HCT116 (cell line): ENCODE measurements at regions not wholly inside any gene's neighbourhood (a gene's known extent, or its start where the extent isn't known, plus 50 kb on each side); places are given as distances from the start of the nearest gene placed in this dataset.

Experiments
- ATAC-seq: fragments of 200-7000 bp; cut with Tn5 transposase; 2 replicates; pipeline ENCODE4 v1.9.1; 2020; ENCODE audit warnings: mild to moderate bottlenecking, moderate library complexity
- BruUV-seq: library from RNA; stranded (reverse); fragments of 400-500 nt; replicated peaks from 2 replicates; lab custom pipeline; 2021; lab: Mats Ljungman, UMichigan
- CTCF ChIA-PET: fragments of 300-600 bp; sonication (Branson Sonifier 250); formaldehyde crosslinking; loops from one replicate; lab custom pipeline; 2021; ENCODE audit warnings: antibody characterized with exemption; lab: Charles Lee
- POLR2A ChIA-PET: fragments of 300-600, 350-600 bp; sonication (Branson Sonifier 250); formaldehyde crosslinking; loops from one replicate; lab custom pipeline; 2021; ENCODE audit warnings: antibody characterized with exemption; lab: Charles Lee
- RAD21 ChIA-PET, 2 experiments: fragments of 300-600 bp; sonication (Branson Sonifier 250); formaldehyde crosslinking; loops; one replicate each; lab custom pipeline; 2023; ENCODE audit warnings: low total read pairs in 2 of 2; ENCODE audit not compliant: uncharacterized antibody in 2 of 2, unreplicated experiment in 2 of 2, low non-redundant PET in 1 of 2; lab: Charles Lee
- DNase-seq: peaks from one replicate; pipeline ENCODE4 v3.0.0-alpha.2; 2010; ENCODE audit warnings: low read depth, low spot score
- H2AFZ ChIP-seq: fragments of 200-600 bp; shearing (Covaris generic), sonication (generic); 2 replicates; pipeline ENCODE4 v1.6.1; 2017; ENCODE audit warnings: low read depth, mixed run types, mixed read lengths, antibody characterized with exemption, low read length; ENCODE audit not compliant: poor library complexity, severe bottlenecking
- H3K27ac ChIP-seq: 2 replicates; pipeline ENCODE4 v1.5.1; 2012; ENCODE audit warnings: low read depth, low read length
- H3K27me3 ChIP-seq: fragments of 200-600 bp; sonication (generic); 2 replicates; pipeline ENCODE4 v1.6.1; 2016; ENCODE audit warnings: mixed run types, low read length, mixed read lengths; ENCODE audit not compliant: insufficient read depth
- H3K36me3 ChIP-seq, 2 experiments: fragments of 200-500 bp in 1 of 2; fragments of 200-600 bp in 1 of 2; sonication (Bioruptor generic) in 1 of 2; sonication (generic) in 1 of 2; 2 replicates each; pipeline versions ENCODE4 v1.5.1 to v1.6.1; 2014 to 2016; ENCODE audit warnings: low read length in 2 of 2, inconsistent platforms in 1 of 2, mixed read lengths in 1 of 2, mixed run types in 1 of 2; ENCODE audit not compliant: insufficient read depth in 2 of 2, control insufficient read depth in 1 of 2
- H3K4me1 ChIP-seq, 2 experiments: fragments of 200-600 bp in 1 of 2; sonication (generic) in 1 of 2; 2 replicates each; pipeline versions ENCODE4 v1.5.1 to v1.6.1; 2012 to 2017; ENCODE audit warnings: low read length in 2 of 2, inconsistent platforms in 1 of 2, mild to moderate bottlenecking in 1 of 2, mixed read lengths in 1 of 2, mixed run types in 1 of 2, moderate library complexity in 1 of 2; ENCODE audit not compliant: insufficient read depth in 2 of 2, control insufficient read depth in 1 of 2
- H3K4me2 ChIP-seq: fragments of 200-600 bp; sonication (generic); 2 replicates; pipeline ENCODE4 v1.6.1; 2017; ENCODE audit warnings: mixed run types, low read length, mixed read lengths
- H3K4me3 ChIP-seq, 2 experiments: fragments of 200-600 bp in 1 of 2; sonication (generic) in 1 of 2; replicated peaks in 1 of 2; 2 replicates each; pipeline ENCODE4 v1.5.1; 2011 to 2016; ENCODE audit warnings: low read length in 2 of 2, control low read depth in 1 of 2, low read depth in 1 of 2, mild to moderate bottlenecking in 1 of 2, mixed read lengths in 1 of 2, mixed run types in 1 of 2
- H3K79me2 ChIP-seq: fragments of 200-600 bp; sonication (generic); 2 replicates; pipeline ENCODE4 v1.6.1; 2017; ENCODE audit warnings: mild to moderate bottlenecking, mixed run types, low read length, moderate library complexity, mixed read lengths; ENCODE audit not compliant: insufficient read depth
- H3K9ac ChIP-seq: fragments of 200-600 bp; sonication (generic); 2 replicates; pipeline ENCODE4 v1.6.1; 2016; ENCODE audit warnings: low read length, mixed read lengths
- H3K9me2 ChIP-seq: fragments of 200-600 bp; sonication (generic), shearing (Covaris generic); 2 replicates; pipeline ENCODE4 v1.6.1; 2017; ENCODE audit warnings: mixed run types, mild to moderate bottlenecking, moderate library complexity; ENCODE audit not compliant: insufficient read depth
- H3K9me3 ChIP-seq, 2 experiments: fragments of 200-500 bp in 1 of 2; fragments of 200-600 bp in 1 of 2; sonication (Bioruptor generic) in 1 of 2; sonication (generic) in 1 of 2; 2 replicates each; pipeline ENCODE4 v1.6.1; 2014 to 2017; ENCODE audit warnings: low read length in 2 of 2, mixed read lengths in 2 of 2, inconsistent platforms in 1 of 2, low read depth in 1 of 2, mild to moderate bottlenecking in 1 of 2, mixed run types in 1 of 2, moderate library complexity in 1 of 2; ENCODE audit not compliant: control insufficient read depth in 1 of 2, insufficient read depth in 1 of 2
- H4K20me1 ChIP-seq: fragments of 200-600 bp; sonication (generic), shearing (Covaris generic); 2 replicates; pipeline ENCODE4 v1.6.1; 2017; ENCODE audit warnings: mixed run types, mild to moderate bottlenecking, moderate library complexity; ENCODE audit not compliant: insufficient read depth
- CBX3 ChIP-seq: IDR thresholded peaks from 2 replicates; pipeline ENCODE4 v1.6.1; 2012; ENCODE audit warnings: low read depth
- CEBPB ChIP-seq: IDR thresholded peaks from 2 replicates; pipeline ENCODE4 v1.6.1; 2012; ENCODE audit warnings: low read depth
- EGR1 ChIP-seq: IDR thresholded peaks from 2 replicates; pipeline ENCODE4 v1.6.1; 2012; ENCODE audit warnings: low read depth
- EZH2phosphoT487 ChIP-seq: fragments of 200-600 bp; IDR thresholded peaks from 2 replicates; pipeline ENCODE4 v1.6.1; 2018; ENCODE audit warnings: antibody characterized with exemption, borderline replicate concordance
- FOSL1 ChIP-seq: IDR thresholded peaks from 2 replicates; pipeline ENCODE4 v1.6.1; 2012; ENCODE audit warnings: low read depth
- JUND ChIP-seq: IDR thresholded peaks from 2 replicates; pipeline ENCODE4 v1.6.1; 2012
- POLR2AphosphoS5 ChIP-seq: IDR thresholded peaks from 2 replicates; pipeline ENCODE4 v1.6.1; 2011; ENCODE audit warnings: mild to moderate bottlenecking, low read depth, low read length, moderate library complexity
- RAD21 ChIP-seq: IDR thresholded peaks from 2 replicates; pipeline ENCODE4 v1.6.1; 2012; ENCODE audit warnings: low read depth, mild to moderate bottlenecking
- SIN3A ChIP-seq: IDR thresholded peaks from 2 replicates; pipeline ENCODE4 v1.6.1; 2012; ENCODE audit warnings: low read depth
- SP1 ChIP-seq: IDR thresholded peaks from 2 replicates; pipeline ENCODE4 v1.6.1; 2012; ENCODE audit warnings: low read depth
- SRF ChIP-seq: IDR thresholded peaks from 2 replicates; pipeline ENCODE4 v1.6.1; 2012; ENCODE audit warnings: low read depth
- TCF7L2 ChIP-seq: IDR thresholded peaks from 2 replicates; pipeline ENCODE4 v1.7.0; 2011; ENCODE audit warnings: borderline replicate concordance, inconsistent platforms; ENCODE audit not compliant: insufficient read depth, insufficient read length; ENCODE audit errors: extremely low read depth
- YY1 ChIP-seq: IDR thresholded peaks from 2 replicates; pipeline ENCODE4 v1.6.1; 2011; ENCODE audit warnings: low read length, low read depth, moderate library complexity, mild to moderate bottlenecking; ENCODE audit not compliant: insufficient replicate concordance; ENCODE audit errors: extremely low read depth
- ZNF274 ChIP-seq: fragments of 200-500 bp; sonication (Bioruptor generic); IDR thresholded peaks from 2 replicates; pipeline ENCODE4 v1.6.1; 2014; ENCODE audit warnings: mild to moderate bottlenecking, low read depth, low read length, inconsistent platforms
- intact Hi-C: fragments of 100-400 bp; cut with micrococcal nuclease; formaldehyde crosslinking; loops from 2 replicates; pipeline ENCODE4 v1.10.0; 2022
- TF ChIP-seq, protein P1 (sequence below): IDR thresholded peaks from 2 replicates; pipeline ENCODE4 v1.6.1; 2012
- TF ChIP-seq, protein P2 (sequence below): IDR thresholded peaks from 2 replicates; pipeline ENCODE4 v1.6.1; 2011; ENCODE audit warnings: mild to moderate bottlenecking, low read length, moderate library complexity; ENCODE audit not compliant: insufficient replicate concordance; ENCODE audit errors: extremely low read depth
- TF ChIP-seq, protein P3 (sequence below): IDR thresholded peaks from 2 replicates; pipeline ENCODE4 v1.6.1; 2012

DNA sequence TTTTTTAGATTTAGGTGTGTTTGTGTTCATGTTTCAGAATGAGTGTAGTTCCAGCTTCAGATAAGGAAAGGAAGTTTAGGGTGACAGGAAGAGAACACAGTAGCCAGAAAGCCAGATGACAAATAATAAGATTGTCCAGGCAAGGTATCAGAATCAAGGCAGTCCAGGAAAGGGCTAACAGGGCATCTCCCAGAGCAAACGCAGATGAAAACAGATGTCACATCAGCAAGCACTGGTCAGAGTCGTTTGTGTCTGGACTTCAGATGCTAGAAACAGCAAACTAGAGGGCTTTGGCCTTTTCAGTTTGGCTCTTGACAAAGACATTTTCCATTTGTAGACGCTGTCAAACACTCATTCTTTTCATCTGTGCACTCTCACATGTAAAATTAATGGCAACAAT, 65.5 kb downstream of the VIP start:
- no peak overlapping the region for H3K4me2 ChIP-seq
- POLR2A ChIA-PET = no interaction called here

More for the DNA sequence above, 65.5 kb downstream of the VIP start:
- ChIA-PET RAD21 (no interaction called here), CTCF (no interaction called here)
- Histone ChIP-seq H3K27me3 (peaks cover 52% of the 10 kb centered on the region), H3K9me3 (no peaks in the 10 kb centered on the region), H3K4me3 (no peak overlapping the region), H3K79me2 (no peaks in the 10 kb centered on the region), H3K9me2 (no peaks in the 10 kb centered on the region), H2AFZ (no peak overlapping the region), H3K4me1 (no peaks in the 10 kb centered on the region), H3K27ac (no peak overlapping the region), H3K36me3 (no peaks in the 10 kb centered on the region), H4K20me1 (no peaks in the 10 kb centered on the region), H3K9ac (no peak overlapping the region)
- TF ChIP-seq SP1 (no peak), ZNF274 (no peak), TCF7L2 (no peak), CBX3 (no peak), CEBPB (no peak), JUND (no peak), RAD21 (no peak), FOSL1 (no peak), SIN3A (no peak), EGR1 (no peak), EZH2phosphoT487 (no peak), SRF (no peak), POLR2AphosphoS5 (no peak), YY1 (no peak)
- TF ChIP-seq, protein P1, sequence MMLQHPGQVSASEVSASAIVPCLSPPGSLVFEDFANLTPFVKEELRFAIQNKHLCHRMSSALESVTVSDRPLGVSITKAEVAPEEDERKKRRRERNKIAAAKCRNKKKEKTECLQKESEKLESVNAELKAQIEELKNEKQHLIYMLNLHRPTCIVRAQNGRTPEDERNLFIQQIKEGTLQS = no peak
- TF ChIP-seq, protein P2, sequence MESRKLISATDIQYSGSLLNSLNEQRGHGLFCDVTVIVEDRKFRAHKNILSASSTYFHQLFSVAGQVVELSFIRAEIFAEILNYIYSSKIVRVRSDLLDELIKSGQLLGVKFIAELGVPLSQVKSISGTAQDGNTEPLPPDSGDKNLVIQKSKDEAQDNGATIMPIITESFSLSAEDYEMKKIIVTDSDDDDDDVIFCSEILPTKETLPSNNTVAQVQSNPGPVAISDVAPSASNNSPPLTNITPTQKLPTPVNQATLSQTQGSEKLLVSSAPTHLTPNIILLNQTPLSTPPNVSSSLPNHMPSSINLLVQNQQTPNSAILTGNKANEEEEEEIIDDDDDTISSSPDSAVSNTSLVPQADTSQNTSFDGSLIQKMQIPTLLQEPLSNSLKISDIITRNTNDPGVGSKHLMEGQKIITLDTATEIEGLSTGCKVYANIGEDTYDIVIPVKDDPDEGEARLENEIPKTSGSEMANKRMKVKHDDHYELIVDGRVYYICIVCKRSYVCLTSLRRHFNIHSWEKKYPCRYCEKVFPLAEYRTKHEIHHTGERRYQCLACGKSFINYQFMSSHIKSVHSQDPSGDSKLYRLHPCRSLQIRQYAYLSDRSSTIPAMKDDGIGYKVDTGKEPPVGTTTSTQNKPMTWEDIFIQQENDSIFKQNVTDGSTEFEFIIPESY = no peak
- TF ChIP-seq, protein P3, sequence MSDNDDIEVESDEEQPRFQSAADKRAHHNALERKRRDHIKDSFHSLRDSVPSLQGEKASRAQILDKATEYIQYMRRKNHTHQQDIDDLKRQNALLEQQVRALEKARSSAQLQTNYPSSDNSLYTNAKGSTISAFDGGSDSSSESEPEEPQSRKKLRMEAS = no peak
- DNase-seq = no peak
- no TSS peak for BruUV-seq
- no peak for ATAC-seq
- intact Hi-C loops = no loop called here
